Daoy (cell line): ENCODE measurements at regions not wholly inside any gene's neighbourhood (a gene's known extent, or its start where the extent isn't known, plus 50 kb on each side); places are given as distances from the start of the nearest gene placed in this dataset.
A peak's percentile ranks its signal among the peaks of the same experiment; 100 is the strongest.

Experiments used
- DNase-seq: peaks from one replicate; pipeline ENCODE4 v3.0.0-alpha.2; 2015; ENCODE audit warnings: low read depth

GRCh38 chr3:152053866-152054265, 180.4 kb downstream of the SUCNR1 start:
- no peak for DNase-seq

GRCh38 chr3:152054315-152054714, 180.9 kb downstream of the SUCNR1 start:
- no peak for DNase-seq

- no peak for DNase-seq
Observed at GRCh38 chr3:152056073-152056472, 182.6 kb downstream of the SUCNR1 start.

DNA sequence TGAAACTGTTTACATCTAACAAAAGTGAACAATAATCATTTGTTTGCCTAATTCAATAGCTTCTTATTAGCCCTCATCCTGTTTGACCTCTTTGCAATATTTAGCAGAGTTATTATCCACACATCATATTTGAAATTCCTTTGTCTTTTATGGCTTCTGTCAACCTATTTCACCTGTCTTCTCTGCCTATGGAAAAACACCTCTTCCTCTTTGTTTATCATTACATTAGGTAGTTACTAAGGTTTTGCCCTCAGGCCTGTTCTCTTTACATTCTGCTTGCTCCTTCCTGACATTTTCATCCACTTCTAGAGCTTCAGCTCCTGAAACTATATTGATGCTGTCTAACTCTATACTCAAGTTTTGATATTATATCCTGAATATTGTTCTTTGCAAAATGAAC, 183.0 kb downstream of the SUCNR1 start:
- DNase-seq, result no peak

GRCh38 chr3:152056987-152057386, 183.5 kb downstream of the SUCNR1 start:
- DNase-seq, result no peak

DNA sequence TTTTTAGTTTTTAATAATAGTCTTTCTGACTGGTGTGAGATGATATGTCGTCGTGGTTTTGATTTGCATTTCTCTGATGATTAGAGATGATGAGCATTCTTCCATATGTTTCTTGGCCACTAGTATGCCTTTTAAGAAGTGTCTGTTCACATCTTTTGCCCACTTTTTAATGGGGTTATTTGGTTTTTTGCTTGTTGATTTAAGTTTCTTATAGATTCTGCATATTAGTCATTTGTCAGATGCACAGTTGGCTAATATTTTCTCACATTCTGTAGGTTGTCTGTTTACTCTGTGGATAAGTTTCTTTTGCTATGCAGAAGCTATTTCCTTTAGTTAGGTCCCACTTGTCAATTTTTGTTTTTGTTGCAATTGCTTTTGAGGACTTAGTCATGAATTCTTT, 185.4 kb downstream of the SUCNR1 start:
- no peak for DNase-seq

GRCh38 chr3:152060701-152061100, 187.3 kb downstream of the SUCNR1 start:
- DNase-seq, result no peak

DNA sequence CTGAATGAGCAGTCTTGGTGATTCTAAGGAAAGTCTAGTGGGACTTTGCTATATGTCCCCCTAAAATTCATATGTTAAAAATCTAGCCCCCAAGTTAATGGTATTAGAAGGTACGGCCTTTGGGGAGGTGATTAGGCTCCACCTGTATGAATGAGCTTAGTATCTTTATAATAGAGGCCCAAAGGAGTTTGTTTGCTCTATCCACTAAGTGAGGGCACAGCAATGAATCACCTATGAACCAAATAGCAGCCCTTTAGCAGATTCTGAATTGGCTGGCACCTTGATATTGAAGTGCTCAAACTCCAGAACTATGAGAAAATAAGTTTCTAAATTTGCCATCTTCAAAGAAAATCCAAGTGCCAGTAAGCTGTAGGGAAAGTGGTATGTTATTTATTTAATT, 187.9 kb downstream of the SUCNR1 start:
- DNase-seq, result no peak

- DNase-seq, result peak; percentile 9
Observed at GRCh38 chr3:152069871-152070270, 196.4 kb downstream of the SUCNR1 start.

DNA sequence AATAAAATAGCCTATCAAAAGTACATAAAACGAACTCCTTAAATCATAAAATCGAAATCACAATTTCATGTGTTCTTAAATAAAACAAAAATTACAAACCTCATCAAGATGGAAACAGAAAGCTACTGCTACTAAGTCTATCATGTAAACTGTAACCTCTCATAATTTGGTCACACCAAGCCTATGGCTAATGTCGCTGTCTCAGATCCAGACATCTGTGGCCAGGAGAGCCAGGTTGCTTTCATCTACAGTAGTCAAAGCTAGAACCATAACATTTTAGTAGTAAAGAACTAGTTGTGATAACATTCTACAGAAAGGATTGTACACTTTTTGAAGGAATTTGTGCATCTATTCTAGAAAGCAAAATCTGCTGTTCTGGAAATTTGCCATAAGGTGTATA, 197.4 kb upstream of the MBNL1 start:
- DNase-seq, result no peak

DNA sequence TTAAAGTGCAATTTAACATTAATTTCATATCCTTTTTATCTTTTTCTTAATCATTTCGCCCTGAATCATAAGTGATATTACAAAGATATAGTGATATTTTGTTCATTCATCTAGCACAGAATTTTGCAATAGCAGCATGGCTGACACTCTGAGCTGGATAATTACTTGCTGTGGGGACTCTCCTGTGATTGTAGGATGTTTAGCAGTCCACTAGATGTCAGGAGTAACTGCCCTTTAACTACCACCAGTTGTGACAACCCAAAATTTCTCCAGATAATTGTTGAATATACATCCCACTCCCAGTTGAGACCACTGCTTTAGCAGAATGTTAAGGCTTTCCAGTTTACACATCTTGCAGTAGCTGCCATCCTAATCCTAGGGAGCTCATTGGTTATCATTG, 196.8 kb upstream of the MBNL1 start:
- DNase-seq, result peak; percentile 24

GRCh38 chr3:152073267-152073666, 195.5 kb upstream of the MBNL1 start:
- peak; percentile 5 for DNase-seq

- no peak for DNase-seq
Observed at GRCh38 chr3:152076148-152076547, 192.6 kb upstream of the MBNL1 start.

DNA sequence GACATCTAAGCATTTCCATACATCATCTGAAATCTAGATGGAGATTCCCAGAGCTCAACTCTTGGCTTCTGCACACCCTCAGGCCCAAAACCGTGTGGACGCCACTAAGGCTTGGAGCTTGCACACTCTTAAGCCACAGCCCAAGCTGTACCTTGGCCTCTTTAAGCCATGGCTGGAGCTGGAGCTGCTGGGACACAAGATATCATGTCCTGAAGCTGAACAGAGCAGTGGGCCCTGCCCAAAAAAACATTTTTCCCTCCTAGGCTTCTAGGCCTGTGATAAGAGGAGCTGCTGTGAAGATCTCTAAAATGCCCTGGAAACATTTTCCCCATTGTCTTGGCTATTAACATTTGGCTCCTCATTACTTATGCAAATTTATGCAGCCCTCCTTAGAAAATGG, 188.7 kb upstream of the MBNL1 start:
- no peak for DNase-seq

- no peak for DNase-seq
Observed at GRCh38 chr3:152083135-152083534, 185.6 kb upstream of the MBNL1 start.

DNA sequence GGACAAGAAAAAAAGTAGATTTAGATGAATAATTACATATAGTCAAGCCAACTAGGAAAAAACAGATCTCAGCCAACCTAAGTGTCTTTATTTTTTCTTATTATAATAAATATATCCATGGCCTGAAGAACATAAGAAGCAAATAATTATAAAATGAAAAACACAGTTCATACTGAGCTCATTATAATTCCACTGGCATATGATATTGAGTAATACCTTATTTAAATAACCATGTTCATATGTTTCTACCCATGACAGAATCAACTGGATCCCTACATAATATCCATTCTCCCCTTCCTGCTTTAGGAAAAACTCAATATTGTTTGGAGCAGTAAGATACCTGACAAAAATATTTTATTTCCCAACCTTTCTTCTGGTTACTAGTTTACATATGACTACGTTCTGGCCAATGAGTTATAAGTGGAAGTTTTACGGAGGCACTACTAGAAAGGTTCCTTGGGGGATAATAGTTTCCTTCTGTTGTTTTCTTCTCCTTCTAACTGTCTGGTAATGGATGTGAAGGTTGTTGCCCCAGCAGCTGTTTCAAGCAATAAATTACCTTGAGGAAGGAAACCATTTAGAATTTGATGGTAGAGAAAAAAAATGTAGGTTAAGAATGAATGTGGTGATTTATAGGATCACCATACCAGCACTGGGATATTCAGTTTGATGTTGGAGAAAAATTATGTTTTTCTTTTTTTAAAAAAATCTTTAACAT, 184.1 kb upstream of the MBNL1 start:
- DNase-seq, result no peak

DNA sequence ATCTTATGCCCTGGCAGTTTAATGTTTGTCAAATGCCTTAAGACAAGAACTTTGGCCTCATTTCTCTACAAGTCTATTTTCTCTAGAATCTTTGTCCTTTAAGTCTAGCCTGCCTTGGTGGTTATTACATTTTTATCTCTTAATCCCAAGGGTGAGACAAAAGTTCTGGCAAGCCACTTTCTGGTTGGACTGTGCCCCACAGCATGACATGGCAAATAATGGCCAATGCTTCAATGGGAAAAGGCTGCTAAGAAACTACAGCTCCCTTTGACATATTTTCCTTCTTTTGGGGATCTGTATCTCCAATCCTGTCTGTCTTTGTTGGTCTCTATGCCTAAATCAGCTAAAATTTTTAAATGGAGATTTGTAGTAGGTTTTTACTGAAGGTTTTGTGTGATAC, 181.6 kb upstream of the MBNL1 start:
- DNase-seq, result no peak

- DNase-seq, result no peak
Observed at GRCh38 chr3:152089528-152089927, 179.2 kb upstream of the MBNL1 start.

DNA sequence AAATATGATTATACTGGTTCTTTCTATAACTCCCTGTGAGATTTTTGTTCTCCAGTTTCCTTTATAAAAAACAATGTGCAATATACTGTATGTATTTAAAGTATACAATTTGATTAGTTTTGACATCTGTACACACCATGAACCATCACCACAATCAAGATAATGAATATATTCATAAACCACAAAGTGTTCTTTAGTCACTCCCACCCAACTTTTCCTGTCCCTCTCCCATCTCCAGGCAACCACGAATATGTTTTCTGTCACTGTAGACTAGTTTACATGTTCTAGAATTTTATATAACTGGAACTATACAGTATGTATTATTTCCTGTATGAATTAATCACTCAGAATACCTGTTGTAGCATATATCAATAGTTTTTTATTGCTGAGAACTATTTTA, 177.0 kb upstream of the MBNL1 start:
- no peak for DNase-seq

DNA sequence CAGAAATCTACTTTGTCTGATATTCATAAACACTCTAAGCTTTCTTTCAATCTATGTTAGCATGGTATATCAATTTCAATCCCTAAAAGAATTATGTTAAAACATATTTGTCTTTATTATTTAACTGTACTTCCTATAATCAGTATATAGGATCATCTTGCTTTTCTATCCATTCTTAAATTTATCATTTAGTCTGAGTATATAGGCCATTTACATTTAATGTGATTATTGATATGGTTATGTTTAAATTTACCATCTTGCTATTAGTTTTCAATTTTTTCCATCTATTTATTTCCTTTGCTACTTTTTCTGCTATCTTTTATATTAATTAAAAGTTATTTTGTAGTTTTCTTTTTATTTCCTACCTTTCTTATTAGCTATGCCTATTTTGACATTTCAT, 174.8 kb upstream of the MBNL1 start:
- DNase-seq, result no peak

DNA sequence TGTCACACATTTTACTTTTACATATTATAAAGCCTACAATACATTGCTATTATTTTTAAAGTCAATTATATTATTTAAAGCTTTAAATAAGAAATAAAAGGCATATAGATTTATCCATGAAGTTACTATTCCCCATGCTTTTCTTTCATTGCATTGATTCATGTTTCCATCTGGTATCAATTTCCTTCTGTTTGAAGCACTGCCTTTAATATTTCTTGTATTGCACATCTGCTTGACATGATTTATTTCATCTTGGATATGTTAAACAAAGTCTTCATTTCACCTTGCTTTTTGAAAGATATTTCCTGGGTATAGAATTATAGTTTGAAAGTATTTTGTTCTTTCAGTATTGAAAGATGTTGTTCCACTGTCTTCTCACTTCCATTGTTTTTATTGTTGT, 174.3 kb upstream of the MBNL1 start:
- DNase-seq, result no peak

DNA sequence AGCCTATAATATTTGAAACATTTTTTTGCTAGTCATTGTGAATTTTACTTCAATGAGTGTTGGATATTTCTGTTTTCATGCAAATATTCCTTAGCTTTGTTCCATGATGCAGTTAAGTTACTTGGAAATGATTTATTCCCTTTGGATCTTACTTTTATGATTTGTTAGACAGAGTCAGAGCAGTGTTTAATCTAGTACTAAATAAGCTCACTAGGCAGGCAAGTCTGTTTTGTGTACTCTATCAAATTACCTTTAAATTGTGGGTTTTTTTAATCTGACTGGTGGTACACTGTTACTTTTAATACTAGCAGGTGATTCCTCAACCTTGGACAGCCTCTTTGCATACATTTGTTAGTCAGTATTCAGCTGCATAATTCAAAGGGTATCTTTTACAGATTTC, 173.3 kb upstream of the MBNL1 start:
- DNase-seq, result no peak

- DNase-seq, result no peak
Observed at GRCh38 chr3:152096280-152096906, 172.3 kb upstream of the MBNL1 start.

DNA sequence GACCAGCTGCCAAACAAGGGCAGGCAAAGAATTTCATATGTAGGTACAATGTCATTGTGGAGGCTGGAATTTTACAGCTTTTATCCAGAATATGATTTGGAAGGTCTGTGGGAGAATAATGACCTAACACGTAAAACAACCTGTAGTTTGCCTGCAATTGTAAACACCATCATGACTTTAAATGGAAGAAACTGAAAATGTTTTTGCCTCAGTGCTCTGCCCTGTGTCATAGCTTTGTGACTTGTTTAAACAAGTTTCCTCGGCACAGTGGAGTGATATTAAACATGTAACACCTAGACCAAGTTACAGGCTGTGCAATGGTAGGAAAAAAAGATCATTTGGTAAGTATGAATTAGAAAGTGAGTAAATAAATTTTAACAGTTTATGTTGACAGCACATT, 171.6 kb upstream of the MBNL1 start:
- no peak for DNase-seq
